Stimulated activated CD8-positive, alpha-beta memory T cell treated with anti-CD3 and anti-CD28 coated beads, Interleukin-7, amount 100 ng/mL, for 48 hours (primary cell): ENCODE measurements at regions not wholly inside any gene's neighbourhood (a gene's known extent, or its start where the extent isn't known, plus 50 kb on each side); places are given as distances from the start of the nearest gene placed in this dataset.
"Not testable (repeated sequence)": the region's sequence is repeated elsewhere in the genome, so short reads cannot be mapped to it uniquely, and the experiment has no call there.

Experiments
- DNase-seq, 2 donors: peaks; one replicate each; pipeline ENCODE4 v3.0.0-alpha.2; 2020; ENCODE audit warnings: low read depth in 1 of 2; ENCODE audit errors: extremely low read depth in 1 of 2

DNA sequence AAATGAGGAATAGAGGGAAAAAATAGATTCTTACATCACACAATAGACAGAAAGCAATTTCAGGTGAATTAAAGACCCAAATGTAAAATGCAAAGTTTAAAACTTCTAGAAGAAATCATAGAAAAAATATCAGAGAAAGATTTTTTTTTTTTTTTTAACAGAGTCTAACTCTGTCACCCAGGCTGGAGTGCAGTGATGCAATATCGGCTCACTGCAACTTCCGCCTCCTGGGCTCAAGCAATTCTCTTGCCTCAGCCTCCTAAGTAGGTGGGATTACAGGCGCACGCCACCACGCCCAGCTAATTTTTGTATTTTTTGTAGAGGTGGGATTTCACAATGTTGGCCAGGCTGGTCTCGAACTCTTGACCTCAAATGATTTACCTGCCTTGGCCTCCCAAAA lies 141.8 kb downstream of the COPRS start:
- DNase-seq, result not testable (repeated sequence)

DNA sequence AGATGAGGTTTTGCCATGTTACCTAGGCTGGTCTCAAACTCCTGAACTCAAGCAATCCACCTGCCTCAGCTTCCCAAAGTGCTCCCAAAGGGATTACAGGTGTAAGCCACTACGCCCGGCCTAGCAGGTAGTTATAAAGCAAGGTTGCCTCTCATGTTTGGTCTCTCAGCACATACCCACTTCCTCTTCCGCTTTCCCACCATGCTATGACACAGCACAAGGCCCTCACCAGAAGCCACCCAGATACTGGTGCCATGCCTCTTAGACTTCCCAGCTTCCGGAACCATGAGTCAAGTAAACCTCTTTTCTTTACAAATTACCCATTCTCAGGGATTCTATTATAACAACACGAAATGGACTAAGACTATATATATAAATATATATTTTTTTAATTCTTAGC lies 143.6 kb downstream of the COPRS start:
- DNase-seq, result no peak

DNA sequence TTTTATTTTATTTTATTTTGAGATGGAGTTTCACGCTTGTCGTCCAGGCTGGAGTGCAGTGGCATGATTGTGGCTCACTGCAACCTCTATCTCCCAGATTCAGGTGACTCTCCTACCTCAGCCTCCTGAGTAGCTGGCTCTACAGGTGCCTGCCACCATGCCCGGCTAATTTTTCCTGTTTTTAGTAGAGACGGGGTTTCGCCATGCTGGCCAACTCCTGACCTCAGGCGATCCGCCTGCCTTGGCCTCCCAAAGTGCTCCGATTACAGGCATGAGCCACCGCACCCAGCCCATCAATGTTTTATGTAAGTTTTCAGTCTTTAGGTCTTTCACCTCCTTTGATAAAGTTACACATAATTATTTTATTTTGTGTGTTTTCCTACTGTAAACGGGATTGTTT lies 154.6 kb downstream of the COPRS start:
- DNase-seq, result no peak

DNA sequence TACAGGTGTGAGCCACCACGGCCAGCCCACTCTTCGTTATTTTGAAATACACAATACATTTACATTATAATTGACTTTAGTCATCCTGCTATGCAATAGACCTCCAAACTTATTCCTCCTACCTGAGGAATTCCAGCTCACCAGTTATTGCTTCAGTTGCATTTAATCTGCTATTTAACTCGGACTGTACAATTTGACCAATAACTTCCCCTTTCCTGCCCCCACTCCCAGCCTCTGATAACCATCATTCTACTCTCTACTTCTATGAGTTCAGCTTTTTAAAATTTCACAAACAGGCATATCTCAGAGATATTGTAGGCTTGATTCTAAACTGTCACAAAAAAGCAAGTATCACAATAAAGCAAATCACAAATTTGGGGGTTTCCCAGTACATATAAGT lies 157.0 kb downstream of the COPRS start:
- DNase-seq, result no peak

DNA sequence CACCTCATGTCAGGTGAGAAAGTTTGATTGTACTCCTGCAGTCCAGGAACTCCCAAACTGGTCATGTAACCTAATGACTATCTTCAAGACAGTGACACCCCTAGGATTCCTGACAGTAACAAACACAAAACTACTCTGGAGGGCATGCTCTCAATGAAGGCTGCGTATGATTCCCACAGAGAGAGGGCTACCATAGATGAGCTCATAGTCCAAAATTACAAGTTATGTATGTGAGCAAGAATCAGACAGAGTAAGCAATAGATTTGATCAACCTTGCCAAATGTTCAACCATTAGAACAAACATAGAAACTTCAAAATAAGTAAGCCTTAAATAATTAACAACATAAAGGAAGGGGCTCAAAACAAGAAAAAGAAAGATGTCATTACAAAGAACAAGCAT lies 158.1 kb downstream of the COPRS start:
- DNase-seq, result no peak

DNA sequence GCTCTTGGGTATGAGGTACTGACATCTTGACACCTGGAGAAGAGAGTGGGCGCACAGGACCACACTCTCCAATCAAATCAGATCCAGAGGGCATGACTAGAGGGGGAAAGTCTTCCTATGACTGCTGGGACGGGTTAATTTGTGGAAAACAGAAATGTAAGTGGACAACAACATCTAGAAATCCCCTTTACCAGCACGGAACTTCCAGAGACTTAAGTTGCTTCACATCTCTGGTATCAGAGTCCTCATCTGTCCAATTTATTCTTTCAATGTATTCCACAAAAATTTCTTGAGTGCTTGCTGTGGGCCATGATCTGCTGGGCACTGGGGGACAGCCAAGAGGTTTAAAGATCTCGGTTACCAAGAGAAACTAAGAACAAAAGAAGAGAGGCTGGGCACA lies 159.2 kb downstream of the COPRS start:
- no peak for DNase-seq

DNA sequence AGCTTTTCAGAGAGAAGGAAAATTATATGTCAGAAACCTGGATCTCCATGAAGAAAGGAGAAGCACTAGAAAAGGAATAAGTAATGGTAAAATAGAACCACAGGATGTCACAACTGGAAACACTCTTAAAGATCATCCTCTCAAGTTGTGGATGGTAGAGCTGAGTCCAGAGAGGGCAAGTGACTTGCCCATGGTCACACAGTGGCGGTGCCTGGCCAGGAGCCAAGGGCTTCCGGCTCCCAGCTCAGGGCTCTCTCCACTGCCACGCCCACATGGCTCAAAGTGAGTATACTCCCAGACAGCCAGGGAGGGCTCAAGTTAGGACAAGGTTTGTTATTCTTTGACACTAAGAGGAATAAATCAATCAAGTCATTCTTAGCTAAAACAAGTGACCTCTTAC lies 159.8 kb downstream of the COPRS start:
- DNase-seq, result no peak

DNA sequence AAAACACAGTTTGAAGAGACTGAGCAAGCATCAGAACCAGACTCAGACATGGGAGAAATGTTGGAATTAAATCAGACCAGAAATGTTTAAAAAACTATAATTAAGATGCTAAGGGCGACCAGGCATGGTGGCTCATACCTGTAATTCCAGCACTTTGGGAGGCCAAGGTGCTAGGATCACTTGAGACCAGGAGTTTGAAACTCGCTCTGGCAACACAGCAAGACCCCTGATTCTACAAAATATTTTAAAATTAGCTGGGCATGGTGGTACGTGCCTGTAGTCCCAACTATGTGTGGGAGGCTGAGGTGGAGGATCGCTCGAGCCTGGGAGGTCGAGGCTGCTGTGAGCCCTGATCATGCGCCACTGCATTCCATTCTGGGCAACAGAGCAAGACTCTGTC lies 160.3 kb downstream of the COPRS start:
- no peak for DNase-seq

DNA sequence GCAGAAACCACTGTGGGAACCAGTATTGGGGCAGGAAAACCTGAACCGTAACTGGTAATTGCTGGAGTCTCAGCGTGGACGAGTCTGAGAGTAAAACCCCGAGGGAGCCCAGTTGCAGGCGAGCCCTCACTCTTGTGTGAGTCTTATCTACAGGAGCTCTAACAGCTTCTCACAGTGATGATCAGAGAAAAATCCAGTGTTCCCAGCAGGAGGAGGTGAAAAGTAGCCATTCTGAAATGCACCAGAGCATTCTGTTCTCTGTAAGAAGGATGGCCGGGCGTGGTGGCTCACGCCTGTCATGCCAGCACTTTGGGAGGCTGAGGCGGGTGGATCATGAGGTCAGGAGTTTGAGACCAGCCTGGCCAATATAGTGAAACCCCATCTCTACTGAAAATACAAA lies 161.2 kb downstream of the COPRS start:
- DNase-seq, result no peak

DNA sequence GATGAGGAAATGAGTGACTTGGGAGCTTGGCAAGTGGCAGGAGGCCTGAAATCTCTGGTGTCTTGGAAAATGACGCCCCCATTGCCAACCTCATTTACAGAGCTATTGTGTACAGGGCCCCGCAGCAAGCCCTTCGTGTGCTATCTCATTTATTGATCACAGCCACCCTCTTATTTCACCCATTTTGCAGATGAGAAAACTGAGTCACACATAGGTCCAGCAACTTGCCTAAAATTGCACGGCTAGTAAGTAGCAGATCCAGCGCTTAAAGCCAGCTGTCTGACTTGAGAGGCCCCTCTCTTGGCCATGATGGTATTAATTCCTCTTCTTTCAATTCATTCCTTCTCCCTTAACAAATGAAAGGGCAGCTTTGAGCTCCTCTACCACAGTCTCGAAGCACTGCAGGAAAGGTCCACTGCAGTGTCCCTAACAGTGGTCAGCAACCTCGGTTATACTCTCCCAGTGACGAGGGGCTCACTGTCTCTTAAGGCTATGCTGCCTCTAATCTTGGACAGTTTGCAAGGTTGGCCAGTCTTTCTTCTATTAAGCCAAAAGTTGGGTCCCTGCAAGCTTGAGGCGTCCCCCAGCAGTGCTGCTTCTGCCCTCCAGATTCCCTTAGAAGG lies 162.2 kb downstream of the COPRS start:
- no peak for DNase-seq

DNA sequence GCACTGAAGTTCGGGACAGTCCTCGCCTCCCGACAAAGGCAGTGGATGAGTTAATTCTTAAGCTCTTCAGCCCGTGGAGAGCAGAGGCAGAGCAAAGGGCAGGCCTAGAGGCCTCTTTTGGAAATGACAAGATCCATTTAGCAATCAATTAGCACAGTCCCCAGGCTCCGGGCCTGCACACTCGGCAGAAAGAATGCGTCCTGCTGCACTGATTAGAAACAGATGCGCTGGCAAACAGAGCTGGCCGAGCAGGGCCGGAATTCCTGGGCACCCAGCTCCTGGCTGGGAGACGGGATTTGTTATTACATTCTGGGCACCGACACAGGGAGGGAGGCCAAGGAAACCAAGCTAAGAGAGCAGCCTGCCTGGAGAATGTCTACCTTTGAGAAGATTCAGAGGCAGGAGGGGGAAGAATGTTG lies 162.9 kb downstream of the COPRS start:
- DNase-seq, result no peak

DNA sequence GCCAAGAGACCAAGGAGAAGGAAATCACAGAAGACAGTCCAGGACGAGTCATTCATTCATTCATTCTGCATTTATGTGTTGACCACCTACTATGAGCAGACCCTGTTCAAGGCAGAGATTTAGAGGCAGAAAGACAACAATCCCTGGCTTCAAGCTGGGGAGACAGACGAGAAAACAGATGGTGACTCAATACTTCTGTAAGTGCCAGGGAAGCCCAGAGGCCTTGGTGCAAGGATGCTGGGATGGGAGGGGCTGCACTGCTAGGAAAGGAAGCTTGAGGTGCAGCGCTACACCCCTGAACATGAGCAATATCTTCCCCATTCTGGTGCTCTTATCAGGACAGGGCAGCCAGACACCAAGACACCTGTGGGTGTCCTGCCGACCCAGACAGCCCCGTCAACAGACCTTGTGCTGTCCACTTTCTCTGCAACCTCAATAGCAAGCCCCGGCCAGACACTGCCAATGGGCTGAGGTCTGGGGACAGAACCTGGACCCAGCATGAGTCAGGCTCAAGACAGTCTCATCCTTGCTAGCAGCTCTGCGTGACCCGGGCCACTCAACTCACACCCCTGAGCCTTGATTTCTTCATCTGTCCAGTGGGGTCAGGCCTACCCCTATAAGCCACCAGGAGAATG lies 163.5 kb downstream of the COPRS start:
- no peak for DNase-seq

DNA sequence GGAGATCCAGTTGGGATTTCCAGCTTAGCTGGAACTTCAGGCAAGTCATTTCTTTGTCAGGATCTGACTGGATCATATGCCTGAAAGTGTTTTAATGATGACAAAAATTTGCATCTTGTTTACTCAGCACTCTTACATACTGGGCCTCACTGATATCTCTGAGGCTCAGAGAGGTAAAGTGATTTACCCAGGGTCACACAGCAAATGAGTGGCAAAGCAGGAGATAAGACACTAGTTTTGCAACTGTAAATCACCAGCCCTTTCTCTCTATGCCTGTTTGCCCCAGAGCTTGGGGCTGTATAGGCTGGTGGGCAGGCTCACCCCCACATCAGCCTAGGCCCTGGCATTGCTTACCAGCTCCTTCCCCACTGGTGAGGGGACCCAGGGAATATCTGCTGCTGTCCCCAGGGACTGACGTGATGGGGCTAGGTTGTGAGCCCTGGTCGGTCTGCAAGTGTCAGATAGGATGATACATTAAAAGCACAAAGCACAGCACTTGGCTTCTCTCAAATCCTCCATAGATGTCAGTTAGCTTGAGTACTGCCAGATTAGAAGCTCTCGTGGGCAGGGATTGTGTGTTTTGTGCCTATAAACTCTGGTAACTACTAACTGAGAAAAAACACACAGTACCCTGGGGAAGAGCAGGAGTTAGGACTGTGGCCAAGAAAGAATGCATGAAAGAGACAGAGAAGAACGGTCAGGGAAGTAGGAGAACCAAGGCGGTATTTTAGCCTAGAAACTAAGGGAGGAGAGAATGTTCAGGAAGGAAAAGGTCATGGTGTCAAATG lies 165.4 kb downstream of the COPRS start:
- no peak for DNase-seq

DNA sequence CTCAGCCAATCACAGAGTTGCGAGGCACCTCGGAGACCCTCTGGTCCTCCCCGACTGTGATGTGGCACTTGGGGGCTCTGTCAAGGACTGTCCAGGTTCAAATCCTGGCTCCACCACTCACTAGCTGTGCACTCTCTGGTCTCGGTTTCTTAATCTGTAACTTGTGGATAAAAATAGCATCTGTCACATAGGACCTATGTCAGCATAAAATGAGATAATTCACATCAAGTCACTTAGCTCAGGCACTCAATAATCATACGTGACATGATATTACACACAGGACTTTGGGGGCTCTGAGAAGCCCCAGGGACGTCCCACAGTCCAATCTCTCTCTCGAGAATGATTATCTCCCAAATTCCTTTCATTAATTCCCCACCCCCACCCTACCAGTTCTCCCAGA lies 166.4 kb downstream of the COPRS start:
- no peak for DNase-seq

DNA sequence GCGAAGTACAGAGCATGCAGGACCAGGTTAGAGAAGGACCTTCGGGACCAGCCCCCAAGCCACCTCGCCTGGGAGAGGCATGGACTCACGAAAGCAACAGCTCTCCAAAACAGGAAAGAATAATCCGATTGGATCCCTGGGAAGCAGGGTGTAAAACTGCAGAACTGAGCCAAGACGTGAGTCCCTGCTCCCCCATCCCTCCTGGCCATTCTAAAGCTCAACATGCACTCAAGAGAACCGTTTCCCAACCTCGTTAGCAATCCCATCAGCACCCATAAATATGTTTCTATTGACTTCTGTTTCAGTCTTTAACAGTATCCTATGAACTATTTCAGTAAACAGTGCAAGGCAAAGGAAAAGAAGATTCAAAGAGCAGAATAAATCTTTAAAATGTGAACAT lies 167.0 kb downstream of the COPRS start:
- no peak for DNase-seq

DNA sequence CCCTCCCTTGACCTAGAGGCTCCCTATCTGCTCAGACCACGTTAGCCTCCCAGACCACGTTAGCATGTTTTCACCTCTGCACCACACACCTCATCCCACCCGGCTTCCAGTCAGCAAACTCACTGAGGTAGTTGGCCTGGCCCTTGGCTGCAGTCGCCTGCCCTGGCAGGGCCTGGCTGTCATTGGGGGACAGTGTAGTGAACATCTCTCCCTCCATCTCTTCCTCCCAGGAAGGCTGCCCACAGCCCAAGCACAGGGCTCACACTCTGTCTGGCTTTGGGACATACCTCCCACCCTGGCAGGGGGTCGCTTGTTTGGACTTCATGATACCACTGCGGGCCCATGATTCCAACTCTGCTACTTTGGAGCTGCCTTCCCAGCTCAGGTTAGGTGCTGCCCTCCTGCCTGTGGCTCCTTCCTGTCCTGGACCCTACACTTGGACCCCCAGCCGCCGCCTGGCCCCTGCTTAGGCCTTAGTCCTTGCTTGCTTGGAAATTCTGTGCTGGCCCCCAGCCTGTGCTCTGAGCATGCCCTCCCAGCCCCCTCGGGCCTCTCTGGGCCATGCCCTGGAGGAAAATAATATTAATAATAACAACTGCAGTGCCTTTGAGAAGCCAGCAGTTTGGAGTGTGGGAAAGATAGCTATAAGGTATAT lies 167.7 kb downstream of the COPRS start:
- no peak for DNase-seq

DNA sequence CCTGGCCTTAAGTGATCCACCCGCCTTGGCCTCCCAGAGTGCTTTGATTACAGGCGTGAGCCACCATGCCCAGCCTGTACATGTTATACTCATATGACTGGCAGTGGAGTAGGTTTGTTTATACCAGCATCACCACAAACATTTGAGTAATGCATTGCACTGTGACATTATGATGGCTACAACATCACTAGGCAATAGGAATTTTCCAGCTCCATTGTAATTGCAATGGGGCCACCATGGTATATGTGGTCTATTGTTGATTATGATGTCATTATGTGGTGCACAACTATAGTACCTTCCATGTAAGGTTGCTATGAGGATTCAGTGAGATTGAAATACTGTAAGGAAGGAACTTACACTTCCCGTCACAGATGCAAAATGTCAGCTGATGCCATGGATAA lies 168.9 kb downstream of the COPRS start:
- DNase-seq, result no peak

DNA sequence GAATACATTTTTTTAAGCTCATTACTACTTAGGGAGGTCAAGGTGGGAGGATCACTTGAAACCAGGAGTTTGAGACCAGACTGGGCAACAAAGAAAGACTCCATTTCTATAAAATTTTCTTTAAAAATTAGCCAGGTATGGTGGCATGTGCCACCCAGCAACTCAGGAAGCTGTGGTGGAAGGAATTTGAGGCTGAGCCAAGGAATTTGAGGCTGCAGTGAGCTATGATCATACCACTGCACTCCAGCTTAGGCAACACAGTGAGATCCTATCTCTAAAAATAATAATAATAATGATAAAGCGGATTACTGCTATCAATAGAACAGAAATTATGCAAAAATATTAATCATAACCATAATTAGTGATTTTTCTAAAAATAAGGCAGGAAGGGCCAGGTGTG lies 170.3 kb downstream of the COPRS start:
- DNase-seq, result no peak

DNA sequence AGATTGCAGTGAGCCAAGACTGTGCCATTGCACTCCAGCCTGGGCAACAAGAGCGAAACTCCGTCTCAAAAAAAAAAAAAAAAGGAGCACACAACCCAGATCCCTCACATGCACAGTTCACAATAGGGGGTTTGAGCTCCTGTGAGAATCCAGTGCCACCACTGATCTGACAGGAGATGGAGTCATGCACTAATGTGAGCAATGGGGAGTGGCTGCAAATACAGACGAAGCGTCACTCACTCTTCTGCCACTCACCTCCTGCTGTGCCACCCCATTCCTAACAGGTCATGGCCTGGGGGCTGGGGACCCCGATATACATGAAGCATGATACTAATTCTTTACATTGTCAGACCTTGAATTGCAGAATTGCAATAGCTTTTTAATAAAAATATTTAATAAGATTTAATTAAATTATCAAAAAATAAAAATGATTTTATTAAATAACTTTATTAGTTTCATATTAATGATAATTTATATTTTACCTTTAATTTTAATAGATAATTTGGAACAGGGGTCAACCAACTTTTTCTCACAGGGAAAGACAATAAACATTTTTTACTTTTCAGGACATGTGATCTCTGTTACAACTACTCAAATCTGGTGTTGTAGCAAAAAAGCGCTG lies 171.4 kb downstream of the COPRS start:
- no peak for DNase-seq

DNA sequence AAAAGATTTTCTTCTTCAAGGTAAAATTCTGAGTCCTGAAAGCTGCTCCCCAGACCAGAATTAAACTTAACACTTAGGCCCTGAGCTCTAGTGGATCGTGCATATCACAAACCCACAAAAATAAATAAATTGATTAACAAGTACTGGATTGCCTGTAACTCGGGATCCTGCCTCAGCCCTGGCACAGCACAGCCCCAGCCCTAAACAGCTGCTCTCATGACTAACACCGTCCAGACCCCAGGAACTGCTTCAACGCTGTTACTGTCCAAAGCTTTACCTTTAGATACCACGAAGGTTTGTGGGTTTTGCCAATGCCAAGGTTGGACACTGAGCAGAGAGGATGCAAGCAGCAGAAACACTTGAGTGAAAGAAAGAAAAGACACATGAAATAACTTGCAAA lies 172.5 kb downstream of the COPRS start:
- DNase-seq, result no peak

DNA sequence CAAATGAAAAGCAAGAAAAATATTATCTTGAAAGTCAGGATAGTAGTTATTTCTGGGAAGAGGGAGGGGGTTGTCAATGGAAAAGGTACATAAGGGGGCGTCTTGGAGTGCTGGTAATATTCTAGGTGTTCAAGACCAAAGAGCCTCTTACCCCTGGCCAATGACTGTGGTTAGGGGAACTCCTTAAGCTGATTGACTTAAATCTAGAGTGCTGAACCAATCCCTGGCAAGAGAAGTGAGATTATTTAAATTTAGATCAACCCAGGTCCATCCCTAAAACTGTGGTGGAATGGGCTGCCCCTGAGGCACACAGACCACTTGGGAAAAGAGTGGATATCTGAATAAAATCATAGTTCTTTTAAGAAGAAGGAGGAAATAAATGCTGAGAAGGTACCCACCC lies 174.1 kb downstream of the COPRS start:
- DNase-seq, result no peak
